ENCODE measurements at regions not wholly inside any gene's neighbourhood (a gene's known extent, or its start where the extent isn't known, plus 50 kb on each side); places are given as distances from the start of the nearest gene placed in this dataset.
"Not testable (repeated sequence)": the region's sequence is repeated elsewhere in the genome, so short reads cannot be mapped to it uniquely, and the experiment has no call there.

DNA sequence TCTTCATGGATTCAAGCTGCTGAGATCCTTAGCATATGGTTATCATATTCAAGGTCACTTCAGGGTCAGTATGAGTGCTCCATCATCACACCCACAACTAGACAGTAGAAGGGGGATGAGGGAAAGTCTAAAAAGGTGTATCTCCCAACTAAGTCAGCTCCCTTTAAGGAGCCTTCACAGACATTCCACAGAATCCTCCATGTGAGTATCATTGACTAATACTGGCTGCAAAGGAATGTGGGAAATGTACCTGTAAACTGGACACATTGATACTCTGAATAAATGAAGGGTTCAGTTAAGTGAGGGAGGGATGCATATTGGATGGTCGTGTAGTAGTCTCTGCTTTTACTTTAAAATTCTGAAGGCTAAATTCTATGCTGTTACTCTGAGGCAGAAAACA is 330.7 kb downstream of the LRRC70 start:
- Mint-ChIP-seq H3K27ac (ENCODE audit: unreplicated experiment) (no peak overlapping the region), H3K4me3 (no peak overlapping the region), H3K9me3 (peaks cover 9% of the 10 kb centered on the region), H3K4me1 (no peaks in the 10 kb centered on the region), H3K27me3 (ENCODE audit: low read depth) (peaks cover 7% of the 10 kb centered on the region), H3K36me3 (ENCODE audit: low read depth) (no peaks in the 10 kb centered on the region)
- DNase-seq (ENCODE audit: low read depth, low spot score) = no peak
- TF ChIP-seq, protein P1, sequence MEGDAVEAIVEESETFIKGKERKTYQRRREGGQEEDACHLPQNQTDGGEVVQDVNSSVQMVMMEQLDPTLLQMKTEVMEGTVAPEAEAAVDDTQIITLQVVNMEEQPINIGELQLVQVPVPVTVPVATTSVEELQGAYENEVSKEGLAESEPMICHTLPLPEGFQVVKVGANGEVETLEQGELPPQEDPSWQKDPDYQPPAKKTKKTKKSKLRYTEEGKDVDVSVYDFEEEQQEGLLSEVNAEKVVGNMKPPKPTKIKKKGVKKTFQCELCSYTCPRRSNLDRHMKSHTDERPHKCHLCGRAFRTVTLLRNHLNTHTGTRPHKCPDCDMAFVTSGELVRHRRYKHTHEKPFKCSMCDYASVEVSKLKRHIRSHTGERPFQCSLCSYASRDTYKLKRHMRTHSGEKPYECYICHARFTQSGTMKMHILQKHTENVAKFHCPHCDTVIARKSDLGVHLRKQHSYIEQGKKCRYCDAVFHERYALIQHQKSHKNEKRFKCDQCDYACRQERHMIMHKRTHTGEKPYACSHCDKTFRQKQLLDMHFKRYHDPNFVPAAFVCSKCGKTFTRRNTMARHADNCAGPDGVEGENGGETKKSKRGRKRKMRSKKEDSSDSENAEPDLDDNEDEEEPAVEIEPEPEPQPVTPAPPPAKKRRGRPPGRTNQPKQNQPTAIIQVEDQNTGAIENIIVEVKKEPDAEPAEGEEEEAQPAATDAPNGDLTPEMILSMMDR (conservative IDR thresholded peaks at IDR 0.05) = no peak

DNA sequence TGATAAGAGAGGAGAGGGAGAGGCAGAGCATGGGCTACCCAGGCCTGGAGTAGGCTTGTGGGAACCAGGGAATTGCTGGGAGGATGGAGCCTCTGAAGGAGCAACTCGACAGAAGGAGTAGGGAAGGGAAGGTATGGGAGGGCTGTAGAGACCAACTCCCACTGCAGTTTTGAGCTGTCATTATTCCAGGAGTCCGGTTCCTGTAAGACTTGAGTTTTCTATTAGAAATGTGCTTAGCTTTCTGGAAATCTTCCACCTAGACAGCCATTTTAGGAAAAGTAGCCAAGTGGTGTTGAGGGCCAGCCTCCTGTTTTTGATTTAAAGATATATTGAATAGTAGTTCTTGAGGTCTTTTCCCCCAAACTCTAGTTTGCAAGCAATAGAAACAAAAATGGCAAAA is 323.5 kb downstream of the LRRC70 start:
- H3K27me3 Mint-ChIP-seq (ENCODE audit: low read depth) = peaks cover 4% of the 10 kb centered on the region
- no peak overlapping the region for H3K27ac Mint-ChIP-seq (ENCODE audit: unreplicated experiment)
- H3K4me3 Mint-ChIP-seq = no peak overlapping the region
- H3K36me3 Mint-ChIP-seq (ENCODE audit: low read depth) = no peaks in the 10 kb centered on the region
- no peak for DNase-seq (ENCODE audit: low read depth, low spot score)
- H3K9me3 Mint-ChIP-seq = no peaks in the 10 kb centered on the region
- TF ChIP-seq, protein P1 (conservative IDR thresholded peaks at IDR 0.05) = no peak
- no peaks in the 10 kb centered on the region for H3K4me1 Mint-ChIP-seq

DNA sequence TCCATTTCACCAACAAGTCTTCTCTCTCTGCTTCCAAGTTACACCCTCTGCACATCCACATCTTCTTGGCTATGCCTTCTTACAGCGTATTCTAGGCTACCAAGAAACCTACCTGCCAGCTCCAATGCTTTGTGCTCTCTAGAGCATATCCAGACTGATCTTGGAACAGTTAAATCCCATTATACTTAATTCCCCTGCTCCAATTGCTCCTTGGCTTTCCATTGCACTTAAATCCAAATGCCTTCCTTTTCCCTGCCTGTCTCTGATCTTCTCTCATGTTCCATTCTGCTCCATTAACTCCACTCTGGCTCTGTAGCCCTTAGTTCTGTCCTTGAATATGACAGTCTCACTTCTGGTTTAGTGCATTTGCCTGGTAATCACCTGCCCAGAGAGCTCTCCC is 322.4 kb downstream of the LRRC70 start:
- DNase-seq (ENCODE audit: low read depth, low spot score) = no peak
- TF ChIP-seq, protein P1 (conservative IDR thresholded peaks at IDR 0.05) = no peak
- H3K27me3 Mint-ChIP-seq (ENCODE audit: low read depth) = no peaks in the 10 kb centered on the region
- no peaks in the 10 kb centered on the region for H3K36me3 Mint-ChIP-seq (ENCODE audit: low read depth)
- no peaks in the 10 kb centered on the region for H3K4me1 Mint-ChIP-seq
- H3K9me3 Mint-ChIP-seq = no peaks in the 10 kb centered on the region
- no peak overlapping the region for H3K4me3 Mint-ChIP-seq
- H3K27ac Mint-ChIP-seq (ENCODE audit: unreplicated experiment) = no peak overlapping the region

DNA sequence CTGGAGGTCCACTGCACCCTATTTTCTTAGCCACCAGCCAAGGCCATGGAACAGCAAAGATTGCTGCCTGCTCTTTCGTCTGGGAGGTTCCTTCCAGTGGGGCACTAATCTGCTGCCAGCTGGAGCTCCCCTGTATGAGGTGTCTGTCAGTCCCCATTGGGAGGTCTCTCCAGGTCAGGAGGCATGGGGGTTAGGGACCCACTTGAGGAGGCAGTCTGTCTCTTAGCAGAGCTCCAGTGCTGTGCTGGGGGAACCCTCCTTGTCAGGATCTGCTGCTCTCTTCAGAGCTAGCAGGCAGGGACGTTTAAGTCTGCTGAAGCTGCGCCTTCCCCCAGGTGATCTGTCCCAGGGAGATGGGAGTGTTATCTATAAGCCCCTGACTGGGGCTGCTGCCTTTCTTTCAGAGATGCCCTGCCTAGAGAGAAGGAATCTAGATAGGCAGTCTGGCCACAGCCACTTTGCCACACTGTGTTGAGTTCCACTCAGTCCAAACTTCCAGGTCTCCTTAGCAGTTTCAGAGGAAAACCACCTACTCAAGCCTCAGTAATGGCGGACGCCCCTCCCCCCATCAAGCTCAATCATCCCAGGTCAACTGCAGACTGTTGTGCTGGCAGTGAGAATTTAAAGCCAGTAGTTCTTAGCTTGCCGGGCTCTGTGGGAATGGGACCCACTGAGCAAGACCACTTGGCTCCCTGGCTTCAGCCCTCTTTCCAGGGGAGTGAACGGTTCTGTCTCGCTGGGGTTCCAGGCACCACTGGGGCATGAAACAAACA is 317.7 kb downstream of the LRRC70 start:
- H3K27ac Mint-ChIP-seq (ENCODE audit: unreplicated experiment) = no peak overlapping the region
- H3K4me3 Mint-ChIP-seq = no peak overlapping the region
- no peak for DNase-seq (ENCODE audit: low read depth, low spot score)
- no peaks in the 10 kb centered on the region for H3K36me3 Mint-ChIP-seq (ENCODE audit: low read depth)
- H3K27me3 Mint-ChIP-seq (ENCODE audit: low read depth) = peaks cover 22% of the 10 kb centered on the region
- peaks cover 8% of the 10 kb centered on the region for H3K9me3 Mint-ChIP-seq
- H3K4me1 Mint-ChIP-seq = no peaks in the 10 kb centered on the region
- TF ChIP-seq, protein P1 (conservative IDR thresholded peaks at IDR 0.05) = no peak

DNA sequence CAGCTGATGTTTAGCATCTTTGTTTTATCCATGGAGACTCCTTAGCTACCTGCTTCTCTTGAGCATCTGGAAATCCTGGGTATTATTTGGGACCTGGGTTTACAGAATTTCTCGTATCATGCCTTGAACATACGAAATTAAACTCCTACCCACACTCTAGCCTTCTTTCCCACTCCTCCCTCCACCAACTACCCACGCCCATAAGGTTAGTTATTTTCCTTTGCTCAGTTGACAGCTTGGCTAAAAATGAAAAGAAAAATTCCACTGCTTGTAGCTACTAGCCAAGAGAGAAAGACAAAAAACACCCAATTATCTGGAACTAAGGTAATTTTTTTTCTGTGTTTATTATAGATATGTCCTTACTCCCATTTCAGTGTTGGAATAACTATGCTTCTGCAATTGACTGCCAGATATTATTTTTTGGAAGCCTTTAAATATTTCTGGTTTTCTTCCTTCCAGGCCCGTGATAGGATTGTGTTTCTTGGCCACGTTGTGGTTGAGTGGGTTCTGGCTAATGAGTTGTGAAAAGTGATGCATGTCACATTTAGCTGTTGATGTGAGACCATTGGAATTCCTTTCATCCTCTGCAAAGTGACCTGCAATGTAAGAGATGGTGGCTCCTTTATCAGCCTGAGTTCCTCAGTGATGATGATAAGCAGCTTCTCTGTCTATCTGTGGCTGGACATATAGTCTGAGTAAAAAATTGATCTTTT is 308.1 kb downstream of the LRRC70 start:
- Mint-ChIP-seq H3K4me3 (no peak overlapping the region), H3K4me1 (no peaks in the 10 kb centered on the region), H3K27me3 (ENCODE audit: low read depth) (peaks cover 13% of the 10 kb centered on the region), H3K9me3 (no peaks in the 10 kb centered on the region), H3K36me3 (ENCODE audit: low read depth) (no peaks in the 10 kb centered on the region), H3K27ac (ENCODE audit: unreplicated experiment) (no peak overlapping the region)
- no peak for DNase-seq (ENCODE audit: low read depth, low spot score)
- TF ChIP-seq, protein P1 (conservative IDR thresholded peaks at IDR 0.05) = no peak

DNA sequence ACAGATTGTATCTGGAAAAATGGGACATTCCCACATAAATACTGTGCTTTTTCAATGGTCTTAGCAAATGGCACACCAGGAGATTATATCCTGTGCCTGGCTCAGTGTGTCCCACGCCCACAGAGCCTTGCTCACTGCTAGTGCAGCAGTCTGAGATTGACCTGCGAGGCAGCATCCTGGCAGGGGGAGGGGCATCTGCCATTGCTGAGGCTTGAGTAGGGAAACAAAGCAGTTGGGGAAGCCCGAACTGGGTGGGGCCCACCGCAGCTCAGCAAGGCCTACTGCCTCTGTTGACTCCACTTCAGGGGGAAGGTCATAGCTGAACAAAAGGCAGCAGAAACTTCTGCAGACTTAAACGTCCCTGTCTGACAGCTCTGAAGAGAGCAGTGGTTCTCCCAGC is 258.7 kb downstream of the LRRC70 start:
- not testable (repeated sequence) for H3K4me1 Mint-ChIP-seq; H3K27me3 Mint-ChIP-seq (ENCODE audit: low read depth); H3K4me3 Mint-ChIP-seq; DNase-seq (ENCODE audit: low read depth, low spot score); H3K27ac Mint-ChIP-seq (ENCODE audit: unreplicated experiment); H3K36me3 Mint-ChIP-seq (ENCODE audit: low read depth)
- H3K9me3 Mint-ChIP-seq = peaks cover 21% of the 10 kb centered on the region
